ENCODE measurements at regions not wholly inside any gene's neighbourhood (a gene's known extent, or its start where the extent isn't known, plus 50 kb on each side); places are given as distances from the start of the nearest gene placed in this dataset.

GRCh38 chr6:159479146-159479545 is 213.9 kb downstream of the SOD2 start:
- no peak for DNase-seq

- DNase-seq = no peak
These were observed 219.4 kb downstream of the SOD2 start for GRCh38 chr6:159473475-159474263.

- DNase-seq = no peak
These were observed 222.6 kb downstream of the SOD2 start for GRCh38 chr6:159470397-159470796.

GRCh38 chr6:159469443-159469842 is 223.6 kb downstream of the SOD2 start:
- DNase-seq = no peak

GRCh38 chr6:159468994-159469393 is 224.0 kb downstream of the SOD2 start:
- no peak for DNase-seq

GRCh38 chr6:159467473-159468041 is 225.5 kb downstream of the SOD2 start:
- no peak for DNase-seq

- DNase-seq = no peak
These were observed 226.1 kb downstream of the SOD2 start for GRCh38 chr6:159466926-159467325.

- DNase-seq = no peak
These were observed 228.2 kb downstream of the SOD2 start for GRCh38 chr6:159464816-159465215.

GRCh38 chr6:159463119-159463829 is 229.8 kb downstream of the SOD2 start:
- DNase-seq = no peak

GRCh38 chr6:159462431-159462830 is 230.6 kb downstream of the SOD2 start:
- DNase-seq = no peak

GRCh38 chr6:159461998-159462397 is 231.0 kb downstream of the SOD2 start:
- DNase-seq = no peak

GRCh38 chr6:159461266-159461665 is 231.8 kb downstream of the SOD2 start:
- DNase-seq = no peak

- DNase-seq = no peak
These were observed 232.6 kb downstream of the SOD2 start for GRCh38 chr6:159460476-159460875.

GRCh38 chr6:159456349-159456748 is 236.7 kb downstream of the SOD2 start:
- no peak for DNase-seq

GRCh38 chr6:159455700-159456274 is 237.3 kb downstream of the SOD2 start:
- DNase-seq = no peak

GRCh38 chr6:159450815-159451465 is 242.1 kb downstream of the SOD2 start:
- no peak for DNase-seq

- DNase-seq = no peak
These were observed 246.7 kb downstream of the SOD2 start for GRCh38 chr6:159446340-159446739.

GRCh38 chr6:159445351-159445750 is 247.7 kb downstream of the SOD2 start:
- no peak for DNase-seq

- DNase-seq = no peak
These were observed 248.8 kb downstream of the SOD2 start for GRCh38 chr6:159444056-159444760.

- no peak for DNase-seq
These were observed 249.6 kb downstream of the SOD2 start for GRCh38 chr6:159443417-159443920.

GRCh38 chr6:159441704-159441981 is 251.4 kb downstream of the SOD2 start:
- no peak for DNase-seq

- DNase-seq = no peak
These were observed 251.9 kb downstream of the SOD2 start for GRCh38 chr6:159440911-159441703.
